Esophagus muscularis mucosa (tissue), 4 donors: ENCODE measurements at regions not wholly inside any gene's neighbourhood (a gene's known extent, or its start where the extent isn't known, plus 50 kb on each side); places are given as distances from the start of the nearest gene placed in this dataset.

Experiments used
- DNase-seq: peaks from one replicate; pipeline ENCODE4 v3.0.0-alpha.2; 2017; ENCODE audit errors: extremely low spot score
- H3K27ac ChIP-seq, 4 donors: fragments of 200-600 bp; sonication (generic); replicated peaks in 1 of 4; 1 replicate in 3 of 4; 2 replicates in 1 of 4; pipeline ENCODE4 v1.5.1; 2016 to 2019; ENCODE audit warnings: mild to moderate bottlenecking in 1 of 4
- H3K27me3 ChIP-seq, 4 donors: fragments of 200-600 bp; sonication (generic); one replicate each; pipeline versions ENCODE4 v1.5.1 to v1.6.0; 2016 to 2019
- H3K36me3 ChIP-seq, 4 donors: fragments of 200-600 bp; sonication (generic); one replicate each; pipeline ENCODE4 v1.5.1; 2016 to 2019
- H3K4me1 ChIP-seq, 4 donors: fragments of 200-600 bp; sonication (generic); one replicate each; pipeline ENCODE4 v1.5.1; 2016 to 2019
- H3K4me3 ChIP-seq, 4 donors: fragments of 200-600 bp; sonication (generic); 1 replicate in 2 of 4; 2 replicates in 2 of 4; pipeline ENCODE4 v1.5.1; 2016 to 2019; ENCODE audit warnings: mild to moderate bottlenecking in 4 of 4, moderate library complexity in 1 of 4
- H3K9me3 ChIP-seq, 4 donors: fragments of 200-600 bp; sonication (generic); 1 replicate in 3 of 4; 2 replicates in 1 of 4; pipeline ENCODE4 v1.5.1; 2016 to 2019
- EP300 ChIP-seq: sonication (generic); formaldehyde crosslinking; IDR thresholded peaks from one replicate; pipeline ENCODE4 v1.6.1; 2017; ENCODE audit warnings: antibody characterized with exemption
- POLR2A ChIP-seq: fragments of 450-650 bp; IDR thresholded peaks from one replicate; pipeline ENCODE4 v1.6.1; 2017; ENCODE audit warnings: antibody characterized with exemption, moderate library complexity, mild to moderate bottlenecking, low read depth
- POLR2AphosphoS5 ChIP-seq, 2 donors: sonication (generic); formaldehyde crosslinking; IDR thresholded peaks; one replicate each; pipeline ENCODE4 v1.6.1; 2017; ENCODE audit warnings: antibody characterized with exemption in 2 of 2
- WGBS: methylation state at CpG from one replicate; pipeline ENCODE4 v1.1.5; 2018; 5-methylcytosine and 5-hydroxymethylcytosine counted together
- intact Hi-C: fragments of 100-400 bp; cut with DNase I; formaldehyde crosslinking; loops from one replicate; pipeline ENCODE4 v1.15.1; 2023
- TF ChIP-seq, protein P1 (sequence below), 3 experiments: fragments of 200-600 bp in 2 of 3; fragments of 450-650 bp in 1 of 3; sonication (generic) in 2 of 3; IDR thresholded peaks; one replicate each; pipeline ENCODE4 v1.5.1; 2017 to 2019; ENCODE audit warnings: antibody characterized with exemption in 3 of 3, mild to moderate bottlenecking in 2 of 3, moderate library complexity in 1 of 3

- WGBS, result 90% methylated on average over 2 of the region's 2 CpGs
- DNase-seq, result no peak
- no peak overlapping the region for H3K4me3 ChIP-seq
These were observed 76.7 kb upstream of the BARX2 start for GRCh38 chr11:129298988-129299387.

GRCh38 chr11:129295746-129296145 lies 79.9 kb upstream of the BARX2 start:
- Histone ChIP-seq H3K9me3 (no peaks in the 10 kb centered on the region), H3K4me1 (no peaks in the 10 kb centered on the region), H3K36me3 (no peaks in the 10 kb centered on the region), H3K27ac (no peak overlapping the region), H3K4me3 (no peak overlapping the region), H3K27me3 (peaks cover 0 to 15% (median 0%) of the 10 kb centered on the region in 4 donors)
- intact Hi-C loops, result no loop called here
- 82% methylated on average over 5 of the region's 5 CpGs for WGBS
- no peak for DNase-seq
- no peak for TF ChIP-seq POLR2AphosphoS5 (IDR thresholded peaks at IDR 0.05)
- TF ChIP-seq POLR2A, result no peak
- TF ChIP-seq, protein P1, sequence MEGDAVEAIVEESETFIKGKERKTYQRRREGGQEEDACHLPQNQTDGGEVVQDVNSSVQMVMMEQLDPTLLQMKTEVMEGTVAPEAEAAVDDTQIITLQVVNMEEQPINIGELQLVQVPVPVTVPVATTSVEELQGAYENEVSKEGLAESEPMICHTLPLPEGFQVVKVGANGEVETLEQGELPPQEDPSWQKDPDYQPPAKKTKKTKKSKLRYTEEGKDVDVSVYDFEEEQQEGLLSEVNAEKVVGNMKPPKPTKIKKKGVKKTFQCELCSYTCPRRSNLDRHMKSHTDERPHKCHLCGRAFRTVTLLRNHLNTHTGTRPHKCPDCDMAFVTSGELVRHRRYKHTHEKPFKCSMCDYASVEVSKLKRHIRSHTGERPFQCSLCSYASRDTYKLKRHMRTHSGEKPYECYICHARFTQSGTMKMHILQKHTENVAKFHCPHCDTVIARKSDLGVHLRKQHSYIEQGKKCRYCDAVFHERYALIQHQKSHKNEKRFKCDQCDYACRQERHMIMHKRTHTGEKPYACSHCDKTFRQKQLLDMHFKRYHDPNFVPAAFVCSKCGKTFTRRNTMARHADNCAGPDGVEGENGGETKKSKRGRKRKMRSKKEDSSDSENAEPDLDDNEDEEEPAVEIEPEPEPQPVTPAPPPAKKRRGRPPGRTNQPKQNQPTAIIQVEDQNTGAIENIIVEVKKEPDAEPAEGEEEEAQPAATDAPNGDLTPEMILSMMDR (IDR thresholded peaks at IDR 0.05), result no peak
- TF ChIP-seq EP300, result no peak

More at GRCh38 chr11:129298988-129299387, 76.7 kb upstream of the BARX2 start:
- H3K27me3 ChIP-seq, result peaks cover 0 to 9% (median 0%) of the 10 kb centered on the region in 4 donors
- no peaks in the 10 kb centered on the region for H3K4me1 ChIP-seq
- no peak overlapping the region for H3K27ac ChIP-seq
- intact Hi-C loops, result no loop called here
- no peaks in the 10 kb centered on the region for H3K36me3 ChIP-seq
- no peaks in the 10 kb centered on the region for H3K9me3 ChIP-seq
- TF ChIP-seq POLR2AphosphoS5 (IDR thresholded peaks at IDR 0.05) (no peak), POLR2A (no peak), EP300 (no peak)
- TF ChIP-seq, protein P1 (IDR thresholded peaks at IDR 0.05), result no peak

DNA sequence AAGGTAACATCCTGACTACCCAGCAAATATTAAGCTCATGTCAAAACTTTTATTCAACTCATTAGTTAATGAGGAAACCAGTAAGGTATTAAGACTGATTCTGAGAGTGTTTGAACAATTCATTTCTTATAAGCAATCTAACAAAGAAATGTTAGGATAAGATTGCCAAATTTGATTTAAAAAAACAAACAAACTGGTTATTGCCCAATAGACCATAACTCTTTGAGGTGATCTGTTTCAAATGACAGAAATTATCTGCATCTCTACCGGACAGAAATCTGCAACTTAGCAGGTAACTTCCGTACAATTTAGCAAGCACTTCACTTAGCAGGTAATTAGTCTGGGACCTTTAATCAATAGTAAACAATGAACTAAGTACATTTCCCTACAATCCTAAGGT lies 82.9 kb upstream of the BARX2 start:
- no peaks in the 10 kb centered on the region for H3K9me3 ChIP-seq
- 38% methylated on average over 2 of the region's 2 CpGs for WGBS
- intact Hi-C loops, result no loop called here
- no peaks in the 10 kb centered on the region for H3K36me3 ChIP-seq
- TF ChIP-seq POLR2AphosphoS5 (IDR thresholded peaks at IDR 0.05) (no peak), POLR2A (no peak), EP300 (no peak)
- TF ChIP-seq, protein P1 (IDR thresholded peaks at IDR 0.05), result no peak
- DNase-seq, result no peak
- no peak overlapping the region for H3K4me3 ChIP-seq
- H3K4me1 ChIP-seq, result no peaks in the 10 kb centered on the region
- no peak overlapping the region for H3K27ac ChIP-seq
- H3K27me3 ChIP-seq, result peaks cover 0 to 25% (median 0%) of the 10 kb centered on the region in 4 donors

DNA sequence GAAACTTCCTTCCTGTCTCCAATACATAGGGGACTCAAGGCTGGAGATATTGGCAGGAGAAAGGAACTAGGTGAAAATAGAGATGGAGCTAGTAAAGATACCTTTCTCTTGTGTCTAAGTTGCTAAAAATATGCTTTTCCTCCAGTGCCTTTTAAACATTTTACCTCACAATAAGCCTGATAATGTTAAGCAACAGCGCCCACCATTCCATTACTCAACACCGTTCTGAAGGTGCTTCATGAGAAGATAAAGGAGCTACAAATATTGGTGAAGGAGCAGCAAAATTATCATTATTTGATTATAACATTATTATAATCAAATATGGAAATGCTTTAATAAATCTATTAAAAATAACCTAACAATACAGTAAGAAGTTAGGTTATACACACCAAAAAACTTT lies 83.6 kb upstream of the BARX2 start:
- 92% methylated on average over 2 of the region's 2 CpGs for WGBS
- H3K4me3 ChIP-seq, result no peak overlapping the region
- H3K9me3 ChIP-seq, result no peaks in the 10 kb centered on the region
- H3K4me1 ChIP-seq, result no peaks in the 10 kb centered on the region
- H3K27me3 ChIP-seq, result peaks cover 0 to 25% (median 0%) of the 10 kb centered on the region in 4 donors
- no peak overlapping the region for H3K27ac ChIP-seq
- TF ChIP-seq, protein P1 (IDR thresholded peaks at IDR 0.05), result no peak
- intact Hi-C loops, result no loop called here
- DNase-seq, result no peak
- H3K36me3 ChIP-seq, result no peaks in the 10 kb centered on the region

DNA sequence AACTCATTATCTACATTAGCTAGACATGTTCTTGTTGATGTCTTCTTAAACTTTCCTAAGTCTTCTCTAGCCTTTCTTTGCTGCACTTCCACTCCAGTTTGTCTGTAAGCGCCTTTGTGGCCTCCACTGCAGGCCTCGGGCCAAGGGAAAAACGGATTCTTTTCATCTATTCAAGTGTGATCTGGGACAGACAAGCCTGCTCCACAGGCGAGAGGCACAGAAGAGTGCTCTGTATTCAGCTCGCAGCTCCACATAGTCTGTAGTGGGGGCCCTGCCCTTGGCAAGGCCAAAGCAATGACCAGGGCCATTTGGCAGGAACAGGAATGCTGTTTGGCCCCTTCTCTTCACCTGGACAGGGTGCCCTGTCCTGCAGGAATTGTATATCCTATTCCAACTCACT lies 84.1 kb upstream of the BARX2 start:
- Histone ChIP-seq H3K9me3 (no peaks in the 10 kb centered on the region), H3K4me1 (no peaks in the 10 kb centered on the region), H3K36me3 (no peaks in the 10 kb centered on the region), H3K4me3 (no peak overlapping the region), H3K27me3 (peaks cover 0 to 25% (median 0%) of the 10 kb centered on the region in 4 donors), H3K27ac (no peak overlapping the region)
- WGBS, result 80% methylated on average over 5 of the region's 5 CpGs
- intact Hi-C loops, result no loop called here
- DNase-seq, result no peak
- TF ChIP-seq EP300 (no peak), POLR2AphosphoS5 (IDR thresholded peaks at IDR 0.05) (no peak), POLR2A (no peak)
- TF ChIP-seq, protein P1 (IDR thresholded peaks at IDR 0.05), result no peak
